Superior temporal gyrus (tissue), 1 donor: ENCODE measurements at regions not wholly inside any gene's neighbourhood (a gene's known extent, or its start where the extent isn't known, plus 50 kb on each side); places are given as distances from the start of the nearest gene placed in this dataset.
"Not testable (repeated sequence)": the region's sequence is repeated elsewhere in the genome, so short reads cannot be mapped to it uniquely, and the experiment has no call there.

Experiments used
- DNase-seq: peaks from one replicate; pipeline ENCODE4 v3.0.0-alpha.2; 2016; ENCODE audit errors: extremely low spot score

DNA sequence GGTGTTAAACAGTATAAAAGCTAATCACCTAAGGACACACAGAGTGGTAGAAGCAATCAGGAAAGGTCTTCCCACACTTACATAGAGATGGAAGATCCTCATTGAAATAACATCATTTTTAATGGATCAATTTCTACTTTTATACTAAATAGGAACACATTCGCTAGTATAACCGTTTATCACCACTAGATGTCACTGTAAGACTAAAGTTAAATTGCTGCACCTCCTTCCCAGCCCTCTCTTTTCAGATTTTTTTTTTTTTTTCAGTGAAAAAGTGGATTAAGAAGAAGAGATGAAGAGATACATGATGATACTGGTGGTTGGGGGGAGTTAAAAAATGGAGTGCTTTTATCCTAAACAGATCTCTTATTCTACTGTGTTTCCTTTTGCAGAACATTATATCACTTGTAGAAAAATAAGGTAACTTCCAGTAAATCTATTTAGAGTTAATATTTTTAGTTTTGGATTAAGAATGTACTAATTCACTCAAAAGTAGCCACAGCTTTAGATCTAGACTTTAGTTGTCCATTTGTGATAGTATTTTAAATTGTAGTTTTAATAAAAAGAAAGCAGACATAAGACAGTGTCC is 116.9 kb upstream of the ARRDC3 start:
- DNase-seq = peak; percentile 87

DNA sequence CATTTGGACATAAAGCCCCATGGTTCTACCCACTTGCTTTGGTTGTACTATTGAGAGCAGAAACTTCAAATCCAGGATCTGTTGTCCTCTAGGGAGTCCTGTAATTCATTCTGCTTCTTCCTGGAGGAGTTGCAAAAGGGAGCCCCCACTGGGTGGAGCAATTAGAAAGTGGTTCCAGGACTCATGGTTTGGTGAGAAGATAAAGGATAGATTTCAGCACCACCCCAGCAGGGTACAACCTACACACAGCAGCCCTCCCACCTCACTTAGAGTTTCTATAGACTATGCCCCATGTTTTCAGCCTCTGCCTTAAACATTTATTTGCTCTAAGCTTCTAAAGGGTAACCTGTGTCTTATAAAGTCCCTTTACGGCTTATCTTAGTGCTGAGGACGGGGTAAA is 112.6 kb upstream of the ARRDC3 start:
- no peak for DNase-seq

DNA sequence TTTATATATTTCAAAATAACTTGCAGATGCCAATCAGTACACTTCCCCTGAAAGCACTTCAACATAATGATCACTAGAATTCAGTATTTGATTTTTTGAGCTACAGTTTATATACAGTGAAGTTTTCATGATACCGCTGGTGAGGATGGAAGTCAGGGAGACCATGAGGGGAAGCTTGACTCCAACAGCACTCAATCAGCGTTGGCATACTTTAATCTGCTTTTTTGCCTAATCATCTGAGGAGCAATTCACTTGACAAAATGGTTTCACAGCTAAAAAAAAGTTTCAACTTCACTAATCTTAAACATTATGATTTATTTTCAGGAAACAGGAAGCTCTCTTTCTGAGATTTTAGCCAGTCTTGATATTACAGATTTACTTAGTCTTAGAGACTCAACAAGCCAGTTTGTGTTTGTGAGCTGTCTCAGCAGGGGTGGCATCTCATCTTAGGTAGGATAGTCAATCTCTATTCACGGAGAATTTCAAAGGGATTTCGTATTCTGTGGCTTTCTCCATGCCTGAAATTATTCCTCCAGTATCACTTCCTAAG is 111.4 kb upstream of the ARRDC3 start:
- no peak for DNase-seq

DNA sequence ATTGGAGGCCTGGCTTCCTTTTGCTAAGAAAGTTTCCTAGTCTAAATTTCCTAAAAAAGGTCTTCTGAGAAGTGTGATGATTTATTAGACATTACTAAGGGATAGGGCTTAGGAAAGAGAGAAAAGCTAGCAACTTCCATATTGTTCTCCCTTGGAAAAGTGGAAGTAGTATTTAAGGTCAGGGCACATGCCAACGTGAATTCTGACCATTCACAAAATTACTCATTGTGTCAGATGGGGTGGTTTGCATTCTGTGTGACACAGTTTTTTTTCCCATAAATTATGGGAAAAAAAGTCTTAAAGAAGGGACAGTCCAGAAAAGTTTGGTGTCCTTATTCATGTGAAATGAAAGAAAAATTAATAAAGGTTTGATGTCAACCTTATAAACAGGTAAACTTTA is 110.0 kb upstream of the ARRDC3 start:
- no peak for DNase-seq

DNA sequence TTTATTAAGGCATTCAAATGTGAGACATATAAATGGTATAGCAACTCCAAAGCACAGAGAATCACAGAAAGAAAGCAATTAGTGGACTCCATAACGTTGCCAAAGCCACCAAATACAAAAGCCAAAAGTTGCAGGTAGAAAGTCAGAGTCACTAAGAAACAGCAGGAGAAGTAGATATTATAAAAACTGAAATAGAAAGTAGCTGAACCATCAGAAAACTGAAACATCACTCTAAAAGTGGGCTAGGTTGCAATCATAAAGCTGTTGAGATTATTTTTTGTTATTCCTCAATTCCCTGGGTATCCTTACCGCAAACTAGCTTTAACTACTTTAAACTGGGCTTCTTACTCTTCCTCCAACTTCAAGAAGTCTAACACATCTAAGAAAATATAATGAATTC is 108.1 kb upstream of the ARRDC3 start:
- DNase-seq = no peak

DNA sequence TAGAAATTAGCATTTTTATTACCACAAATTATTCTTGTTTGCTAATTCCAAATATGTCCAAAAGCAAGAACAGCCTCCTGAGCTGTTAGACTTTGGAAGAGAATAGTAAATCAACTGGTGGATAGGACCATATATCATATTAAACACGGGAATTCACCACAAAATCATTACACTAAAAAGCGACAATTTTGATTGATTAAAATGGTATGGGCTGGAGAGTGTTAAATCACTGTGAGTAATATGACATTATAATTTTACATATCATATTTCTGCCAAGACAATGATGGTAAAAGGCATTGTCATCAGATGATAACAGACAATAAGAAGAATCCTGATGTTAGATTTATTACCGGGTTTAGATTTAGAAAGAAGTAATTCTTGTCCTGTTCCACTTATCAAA is 107.2 kb upstream of the ARRDC3 start:
- no peak for DNase-seq

DNA sequence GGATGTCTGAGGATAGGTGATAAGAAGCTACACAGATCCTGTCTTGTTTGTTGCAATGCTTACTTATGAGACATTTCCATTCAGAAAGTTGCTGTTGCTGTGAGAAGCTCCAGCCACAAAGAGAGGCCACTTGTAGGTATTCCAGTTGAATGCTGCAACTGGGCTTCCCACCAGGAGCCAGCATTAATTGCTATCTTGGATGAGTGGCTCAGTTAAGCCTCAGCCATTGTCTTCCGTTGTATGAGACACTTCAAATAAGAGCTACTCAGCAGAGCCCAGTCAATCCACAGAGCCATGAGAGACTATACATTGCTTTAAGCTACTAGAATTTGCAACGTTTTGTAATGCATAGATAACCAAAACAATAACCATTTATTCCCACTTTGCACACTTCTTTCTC is 104.3 kb upstream of the ARRDC3 start:
- no peak for DNase-seq

DNA sequence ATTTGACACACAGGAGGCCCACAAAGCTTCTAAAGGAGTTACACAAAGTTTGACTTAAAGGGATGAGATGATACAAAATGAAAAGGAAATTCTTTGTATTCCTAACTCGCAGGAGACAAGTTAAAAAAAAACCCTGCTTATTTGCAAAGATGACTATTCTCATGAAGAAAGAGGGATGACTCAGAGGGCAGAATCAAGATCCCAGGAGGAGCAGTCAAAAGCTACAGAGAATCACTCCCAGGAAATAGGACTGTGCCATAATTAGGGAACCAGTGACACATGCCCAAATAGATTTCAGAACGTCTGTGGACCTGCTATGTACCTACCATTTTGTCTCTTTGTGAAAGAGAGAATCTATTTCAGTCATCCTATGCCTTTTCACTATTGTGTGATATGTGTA is 103.5 kb upstream of the ARRDC3 start:
- no peak for DNase-seq

DNA sequence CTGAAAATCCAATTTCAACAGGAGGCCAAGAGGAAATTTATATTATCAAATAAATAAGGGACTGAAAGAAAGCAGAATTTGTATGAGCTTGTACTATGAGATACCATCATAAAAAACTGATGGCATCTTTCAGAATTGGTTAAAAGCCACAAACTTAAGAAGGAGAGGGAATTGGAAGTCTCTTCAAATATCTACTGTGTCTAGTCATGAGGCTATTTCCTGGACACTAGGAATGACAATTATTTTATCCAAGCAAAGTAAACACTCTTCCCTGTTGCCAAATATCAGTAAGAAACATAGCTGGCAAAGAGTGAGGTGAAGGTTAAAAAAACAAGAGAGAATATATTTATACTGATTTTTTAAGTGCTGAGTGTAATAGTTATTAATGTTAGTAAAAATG is 101.5 kb upstream of the ARRDC3 start:
- DNase-seq = no peak

DNA sequence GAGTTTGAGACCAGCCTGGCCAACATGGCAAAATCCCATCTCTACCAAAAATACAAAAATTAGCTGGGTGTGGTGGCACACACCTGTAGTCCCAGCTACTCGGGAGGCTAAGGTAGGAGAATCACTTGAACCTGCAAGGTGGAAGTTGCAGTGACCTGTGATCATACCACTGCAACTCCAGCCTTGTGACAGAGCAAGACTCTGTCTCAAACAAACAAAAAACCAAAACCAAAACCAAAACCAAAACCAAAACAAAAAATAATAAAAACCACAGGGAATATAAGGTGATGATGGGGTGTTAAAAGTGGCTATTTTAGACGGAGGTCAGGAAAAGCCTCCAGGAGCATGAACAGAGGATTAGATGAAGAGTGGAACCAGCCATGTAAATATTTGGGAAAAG is 96.3 kb upstream of the ARRDC3 start:
- DNase-seq = not testable (repeated sequence)

DNA sequence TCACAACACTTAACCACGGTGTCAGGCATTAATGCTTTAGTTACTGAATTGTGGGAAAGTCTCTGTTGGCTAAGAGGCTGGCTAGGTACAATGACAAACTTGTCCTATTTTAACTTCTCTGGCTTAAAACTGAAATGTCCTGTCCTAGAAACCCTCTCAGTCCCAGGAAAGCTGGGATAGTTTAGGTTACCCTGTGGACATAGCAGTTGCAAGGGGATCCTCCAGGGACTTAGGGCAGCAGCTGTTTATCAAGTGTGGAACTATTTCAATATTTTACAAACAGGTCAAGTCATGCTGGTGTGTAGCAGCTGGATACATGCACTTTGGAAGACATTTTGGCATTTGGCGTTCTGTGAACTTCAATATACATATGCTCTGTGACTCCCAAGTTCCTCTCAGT is 95.0 kb upstream of the ARRDC3 start:
- DNase-seq = no peak

DNA sequence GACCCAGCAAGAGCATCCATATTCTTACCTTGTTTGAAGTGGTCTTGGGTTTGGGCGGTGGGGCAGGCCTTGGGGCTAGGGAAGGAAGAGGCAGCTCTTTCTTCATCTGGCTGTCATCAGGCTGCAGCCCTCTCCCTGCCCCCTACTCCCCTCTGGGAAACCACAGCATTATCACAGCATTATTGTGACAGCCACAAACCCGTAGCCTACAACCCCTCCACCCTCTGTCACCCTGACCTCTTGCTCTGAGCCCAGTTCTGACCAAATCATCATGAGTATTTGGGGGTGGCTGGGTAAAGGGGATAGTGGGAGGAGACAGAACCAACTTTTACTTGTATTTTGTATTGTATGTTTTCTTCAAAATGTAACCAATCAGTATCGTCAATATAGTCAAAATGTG is 94.3 kb upstream of the ARRDC3 start:
- no peak for DNase-seq

DNA sequence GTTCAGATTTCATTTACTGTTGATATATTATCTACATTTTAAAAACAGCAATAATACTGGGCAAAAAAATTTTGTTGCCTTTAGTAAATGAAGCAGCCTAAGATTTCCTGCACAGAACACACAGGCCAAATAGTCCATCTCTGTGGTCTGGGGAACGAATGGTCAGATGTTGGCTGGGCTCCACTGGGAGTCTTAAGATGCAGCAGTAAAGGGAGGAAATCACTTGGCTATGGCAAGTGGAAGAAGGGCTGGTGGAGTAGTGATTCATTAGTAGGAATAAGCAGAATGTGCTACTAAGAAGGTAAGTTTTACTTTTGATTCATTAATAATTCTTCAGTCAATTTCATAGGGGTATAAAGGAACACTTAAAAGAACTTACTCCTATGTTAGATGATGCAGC is 91.1 kb upstream of the ARRDC3 start:
- no peak for DNase-seq

DNA sequence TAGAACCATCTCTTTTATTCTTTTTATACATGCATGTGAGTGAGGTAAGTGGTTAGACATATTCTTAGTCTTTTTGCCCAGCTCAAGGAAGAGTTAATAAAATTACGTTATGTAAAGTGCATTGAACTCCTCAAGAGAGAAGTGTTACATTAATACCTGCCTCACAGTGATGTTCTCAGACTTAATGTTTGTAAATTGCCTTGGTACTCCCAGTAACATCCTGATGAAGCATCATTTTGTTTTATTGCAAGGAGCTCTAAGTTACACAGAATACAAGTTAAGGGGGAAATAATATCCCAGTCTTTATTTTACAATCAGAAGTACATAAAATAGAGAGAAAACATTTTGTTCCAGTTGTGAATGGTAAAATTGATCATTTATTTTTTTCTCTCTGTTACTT is 89.5 kb upstream of the ARRDC3 start:
- DNase-seq = no peak

DNA sequence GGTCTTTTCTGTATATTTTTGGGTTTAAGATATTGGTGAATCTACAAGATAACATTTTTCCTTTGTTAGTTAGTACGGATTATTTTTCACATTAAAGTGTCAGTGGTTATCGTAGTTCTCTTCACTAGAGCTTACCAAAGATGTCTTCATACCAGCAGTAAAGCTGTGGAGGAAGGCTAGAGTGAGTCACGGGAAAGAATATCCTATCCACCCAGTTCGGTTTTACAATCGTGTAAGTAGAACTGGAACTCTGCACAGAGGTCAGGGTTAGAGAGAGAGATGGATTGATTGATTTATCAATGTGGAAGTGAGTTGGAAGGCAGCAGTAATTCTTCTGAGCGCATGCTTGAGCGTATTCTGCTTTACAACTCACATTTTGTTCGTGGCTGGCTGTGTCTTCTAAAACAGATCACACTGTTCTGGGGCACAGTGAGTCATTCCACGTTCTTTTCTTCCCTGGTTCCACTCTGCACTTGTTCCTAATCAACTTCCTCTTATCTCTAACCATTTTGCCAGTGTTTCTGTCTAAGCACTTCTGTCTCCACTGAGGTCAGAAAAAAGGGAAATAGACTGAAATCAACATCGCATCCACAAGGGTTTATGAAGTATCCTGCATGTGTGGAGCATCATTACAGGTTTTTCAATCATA is 86.5 kb upstream of the ARRDC3 start:
- DNase-seq = peak; percentile 68

DNA sequence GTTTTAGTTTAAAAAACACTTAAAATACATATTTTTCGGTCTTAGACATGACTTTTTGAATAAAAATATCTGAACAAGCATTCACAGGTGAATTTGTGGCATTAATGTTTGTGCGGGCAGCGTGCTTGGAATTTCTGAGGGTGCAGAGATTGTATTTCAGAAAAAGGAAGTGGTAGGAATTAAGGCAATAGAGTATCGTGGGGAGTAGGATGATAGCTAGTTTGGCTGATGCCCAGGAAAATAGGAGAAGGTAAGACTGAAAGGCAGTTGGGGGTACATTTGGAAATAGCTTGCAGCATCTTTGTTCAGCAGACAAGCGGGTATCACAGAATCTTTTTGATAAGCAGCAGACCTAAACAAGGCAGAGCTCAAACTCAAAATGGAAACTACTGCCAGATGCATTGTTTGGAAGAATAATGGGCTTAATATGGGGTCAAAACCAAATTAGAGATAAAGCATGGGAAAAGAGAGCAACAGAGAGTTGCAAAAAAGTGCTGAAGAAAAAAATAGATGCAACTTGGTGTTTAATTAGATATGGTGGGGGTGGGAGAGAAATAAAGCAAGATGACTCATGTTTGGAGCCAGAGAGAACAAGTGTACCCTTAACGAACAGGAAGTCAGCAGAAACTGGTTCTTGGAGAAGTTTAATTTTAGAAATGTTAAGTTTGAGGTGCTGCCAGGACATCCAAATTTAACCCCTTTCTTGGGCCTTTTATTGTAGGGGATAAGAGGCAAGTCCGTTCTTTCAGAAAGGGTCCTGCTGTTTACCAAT is 85.7 kb upstream of the ARRDC3 start:
- DNase-seq = peak; percentile 67

DNA sequence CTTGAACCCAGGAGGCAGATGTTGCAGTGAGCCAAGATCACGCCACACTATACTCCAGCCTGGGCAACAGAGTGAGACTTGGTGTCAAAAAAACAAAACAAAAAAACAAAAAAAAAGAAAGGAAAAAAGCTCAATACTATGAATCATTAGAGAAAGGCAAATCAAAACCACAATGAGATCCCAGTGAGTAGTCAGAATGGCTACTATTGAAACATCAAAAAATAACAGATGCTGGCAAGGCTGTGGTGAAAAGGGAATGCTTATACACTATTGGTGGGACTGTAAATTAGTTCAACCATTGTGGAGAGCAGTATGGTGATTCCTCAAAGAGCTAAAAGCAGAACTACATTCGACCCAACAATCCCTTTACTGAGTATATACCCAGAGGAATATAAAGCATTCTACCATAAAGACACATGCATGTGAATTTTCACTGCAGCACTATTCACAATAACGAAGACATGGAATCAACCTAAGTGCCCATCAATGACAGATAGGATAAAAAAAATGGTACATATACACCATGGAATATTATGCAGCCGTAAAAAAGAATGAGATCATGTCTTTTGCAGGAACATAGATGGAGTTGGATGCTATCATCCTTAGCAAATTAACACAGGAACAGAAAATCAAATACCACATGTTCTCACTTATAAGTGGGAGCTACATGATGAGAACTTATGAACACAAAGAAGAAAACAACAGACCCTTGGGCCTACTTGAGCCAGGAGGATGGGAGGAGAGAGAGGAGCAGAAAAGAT is 81.9 kb upstream of the ARRDC3 start:
- no peak for DNase-seq

DNA sequence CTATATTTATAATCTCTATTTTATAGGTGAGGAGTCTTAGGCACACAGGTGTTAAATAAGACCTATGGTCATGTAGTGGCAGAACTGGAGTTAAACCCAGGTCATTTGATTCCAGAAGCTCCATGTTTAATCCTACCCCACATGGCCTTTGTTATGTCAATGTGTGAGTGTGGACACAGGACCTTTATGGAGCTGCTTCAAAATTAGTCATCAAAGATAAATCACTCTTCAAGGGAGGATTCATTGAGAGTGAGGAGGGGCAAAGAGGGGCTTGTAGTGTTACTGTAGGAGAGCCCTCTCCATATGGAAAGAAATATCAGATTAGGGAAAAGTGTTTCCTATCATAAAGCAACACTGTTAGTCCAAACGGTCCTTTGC is 74.6 kb upstream of the ARRDC3 start:
- DNase-seq = no peak

DNA sequence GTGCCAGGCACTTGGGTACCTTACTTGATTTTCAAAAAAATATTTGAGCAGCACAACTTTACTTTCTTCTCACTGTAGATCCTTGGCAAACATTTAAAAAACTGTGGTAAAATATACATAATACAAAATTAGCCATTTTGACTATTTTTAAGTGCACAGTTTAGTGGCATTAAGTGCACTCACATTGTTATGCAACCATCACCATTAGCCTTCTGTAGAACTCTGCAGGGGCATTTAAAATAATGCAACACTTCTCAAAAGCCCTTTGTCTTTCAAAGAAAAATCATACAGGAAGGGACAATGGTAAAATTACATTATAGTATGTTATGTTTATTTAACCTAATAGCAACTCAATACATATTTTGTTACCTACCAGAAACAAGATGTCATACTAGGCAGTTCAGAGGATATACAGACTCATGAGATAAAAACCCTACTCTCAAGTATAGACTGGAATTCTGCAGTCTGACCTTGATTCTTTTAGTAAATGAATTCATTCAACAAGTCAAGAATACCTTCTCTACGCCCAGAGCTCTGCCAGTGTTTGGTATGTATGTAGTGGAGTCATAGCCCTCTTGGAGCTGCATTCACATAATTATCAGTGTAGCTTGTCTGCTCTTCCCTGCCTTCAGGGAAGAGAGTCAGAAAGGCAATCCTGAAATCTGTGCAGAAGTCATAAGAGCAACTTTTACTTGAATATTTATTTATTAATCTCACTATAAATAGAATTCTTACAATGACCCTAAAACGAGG is 74.0 kb upstream of the ARRDC3 start:
- no peak for DNase-seq

DNA sequence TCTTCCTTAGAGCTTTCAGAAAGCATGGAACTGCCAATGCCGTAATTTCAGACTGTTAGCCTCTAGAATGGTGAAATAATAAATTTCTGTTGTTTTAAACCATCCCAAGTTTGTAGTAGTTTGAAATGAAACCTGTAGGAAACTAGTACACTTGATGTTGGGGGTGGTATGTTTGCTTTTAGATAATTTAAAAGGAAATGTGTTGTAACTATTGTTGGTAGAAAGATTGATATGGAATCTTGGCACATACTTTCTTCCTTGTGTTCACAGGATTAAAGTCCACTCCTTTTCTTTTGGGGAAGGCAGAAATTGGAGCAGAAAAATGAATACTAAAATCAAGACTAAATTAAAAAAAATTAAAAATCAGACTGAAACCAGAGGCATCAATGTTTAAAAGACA is 66.0 kb upstream of the ARRDC3 start:
- DNase-seq = no peak

DNA sequence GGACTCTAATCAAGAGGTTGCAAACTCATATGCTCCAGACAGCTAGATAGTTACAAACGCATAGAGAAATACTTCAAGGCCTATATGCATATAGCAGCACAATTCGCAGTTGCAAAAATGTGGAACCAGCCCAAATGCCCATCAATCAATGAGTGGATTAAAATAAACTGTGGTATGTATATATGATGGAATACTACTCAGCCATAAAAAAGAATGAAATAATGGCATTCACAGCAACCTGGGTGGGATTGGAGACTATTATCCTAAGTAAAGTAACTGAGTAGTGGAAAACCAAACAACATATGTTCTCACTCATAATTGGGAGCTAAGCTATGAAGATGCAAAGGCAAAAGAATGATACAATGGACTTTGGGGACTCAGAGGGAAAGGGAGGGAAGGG is 65.0 kb upstream of the ARRDC3 start:
- not testable (repeated sequence) for DNase-seq

DNA sequence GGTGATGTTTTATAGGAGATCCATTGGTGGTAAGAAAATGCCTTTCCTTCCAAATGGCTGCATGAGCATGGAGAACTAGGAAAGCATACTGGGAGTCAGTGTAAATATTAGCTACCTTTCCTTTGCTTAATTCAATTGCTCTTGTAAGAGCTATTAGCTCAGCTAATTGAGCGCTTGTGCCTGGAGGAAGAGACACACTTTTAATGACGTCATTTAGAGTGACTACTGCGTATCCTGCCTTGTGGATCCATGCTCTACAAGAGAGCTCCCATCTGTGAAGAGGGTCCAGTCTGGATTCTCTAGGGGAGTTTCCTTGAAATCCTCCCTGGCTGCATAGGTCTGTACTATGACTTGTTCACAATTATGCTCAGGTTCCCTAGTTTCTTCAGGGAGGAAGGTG is 63.8 kb upstream of the ARRDC3 start:
- DNase-seq = not testable (repeated sequence)
